ENCODE measurements at regions not wholly inside any gene's neighbourhood (a gene's known extent, or its start where the extent isn't known, plus 50 kb on each side); places are given as distances from the start of the nearest gene placed in this dataset.
A peak's percentile ranks its signal among the peaks of the same experiment; 100 is the strongest.

DNA sequence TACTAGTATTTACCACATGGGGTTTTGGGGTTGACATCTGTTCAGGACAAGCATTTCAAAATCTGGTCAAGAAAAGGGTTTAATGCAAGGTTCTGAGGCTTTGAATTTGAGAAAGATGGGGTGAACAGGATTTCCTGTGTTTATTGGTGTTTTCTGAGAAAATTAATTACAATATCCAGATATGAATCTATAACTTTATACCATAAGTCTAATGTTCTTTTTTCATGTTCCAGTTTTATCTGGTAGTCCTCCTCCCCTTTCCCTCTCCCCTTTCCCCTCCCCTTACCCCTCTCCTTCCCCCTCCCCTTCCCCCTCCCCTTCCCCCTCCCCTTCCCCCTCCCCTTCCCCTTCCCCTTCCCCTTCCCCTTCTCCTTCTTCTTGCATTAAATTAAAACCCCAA lies 1518.2 kb upstream of the TMEFF2 start:
- ChIA-PET POLR2A (no interaction called here), CTCF (interaction anchor here (1.0 kb wide), 1 partner anchor 251 kb away, joined by 3 read pairs; no protein-coding TSS in a partner anchor)
- peaks cover 11% of the 10 kb centered on the region for H3K9me3 Mint-ChIP-seq (ENCODE audit: unreplicated experiment)
- no peak overlapping the region for H3K27ac Mint-ChIP-seq (ENCODE audit: low read depth, unreplicated experiment)
- TF ChIP-seq CTCF (IDR thresholded peaks at IDR 0.05; ENCODE audit: unreplicated experiment): no peak
- no TSS peak for BruUV-seq (replicated peaks)
- no peaks in the 10 kb centered on the region for H3K4me1 Mint-ChIP-seq (ENCODE audit: insufficient read depth, unreplicated experiment)
- H3K4me3 Mint-ChIP-seq (ENCODE audit: unreplicated experiment): no peak overlapping the region
- DNase-seq (ENCODE audit: unreplicated experiment): no peak
- intact Hi-C loops (cut with micrococcal nuclease): no loop called here
- no peaks in the 10 kb centered on the region for H3K36me3 Mint-ChIP-seq (ENCODE audit: insufficient read depth, unreplicated experiment)
- no peaks in the 10 kb centered on the region for H3K27me3 Mint-ChIP-seq (ENCODE audit: insufficient read depth, unreplicated experiment)

- intact Hi-C loops (cut with micrococcal nuclease): no loop called here
- Mint-ChIP-seq H3K27ac (ENCODE audit: low read depth, unreplicated experiment) (no peak overlapping the region), H3K4me3 (ENCODE audit: unreplicated experiment) (no peak overlapping the region), H3K4me1 (ENCODE audit: insufficient read depth, unreplicated experiment) (no peaks in the 10 kb centered on the region), H3K27me3 (ENCODE audit: insufficient read depth, unreplicated experiment) (no peaks in the 10 kb centered on the region), H3K9me3 (ENCODE audit: unreplicated experiment) (peaks cover 9% of the 10 kb centered on the region), H3K36me3 (ENCODE audit: insufficient read depth, unreplicated experiment) (no peaks in the 10 kb centered on the region)
- no peak for DNase-seq (ENCODE audit: unreplicated experiment)
- ChIA-PET POLR2A (no interaction called here), CTCF (no interaction called here)
- no TSS peak for BruUV-seq (replicated peaks)
- no peak for TF ChIP-seq CTCF (IDR thresholded peaks at IDR 0.05; ENCODE audit: unreplicated experiment)
Measured at GRCh38 chr2:193703411-193703810, 1508.7 kb upstream of the TMEFF2 start.

DNA sequence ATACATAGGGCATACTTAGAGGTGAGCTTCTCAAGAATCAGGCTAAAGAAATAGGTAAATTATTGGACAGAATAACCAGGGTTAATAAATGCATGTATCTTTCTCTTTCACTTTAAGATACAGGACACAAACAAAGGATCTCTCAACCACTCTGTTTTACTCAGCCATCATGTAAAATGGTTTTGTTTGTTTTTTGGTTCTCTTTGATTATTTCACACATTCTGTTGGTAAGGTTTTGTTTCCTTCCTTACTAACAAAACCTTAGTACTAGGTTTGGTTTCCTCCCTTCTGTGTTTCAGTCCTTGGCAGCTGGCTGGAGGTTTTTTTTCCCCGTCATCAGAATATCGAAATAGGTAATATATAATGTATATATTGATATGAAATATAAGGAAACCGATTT lies 1506.8 kb upstream of the TMEFF2 start:
- no TSS peak for BruUV-seq (replicated peaks)
- no peaks in the 10 kb centered on the region for H3K9me3 Mint-ChIP-seq (ENCODE audit: unreplicated experiment)
- H3K4me1 Mint-ChIP-seq (ENCODE audit: insufficient read depth, unreplicated experiment): no peaks in the 10 kb centered on the region
- H3K36me3 Mint-ChIP-seq (ENCODE audit: insufficient read depth, unreplicated experiment): no peaks in the 10 kb centered on the region
- CTCF ChIA-PET: no interaction called here
- intact Hi-C loops (cut with micrococcal nuclease): no loop called here
- no peaks in the 10 kb centered on the region for H3K27me3 Mint-ChIP-seq (ENCODE audit: insufficient read depth, unreplicated experiment)
- no peak overlapping the region for H3K4me3 Mint-ChIP-seq (ENCODE audit: unreplicated experiment)
- TF ChIP-seq CTCF (IDR thresholded peaks at IDR 0.05; ENCODE audit: unreplicated experiment): no peak
- DNase-seq (ENCODE audit: unreplicated experiment): no peak
- POLR2A ChIA-PET: no interaction called here
- no peak overlapping the region for H3K27ac Mint-ChIP-seq (ENCODE audit: low read depth, unreplicated experiment)

DNA sequence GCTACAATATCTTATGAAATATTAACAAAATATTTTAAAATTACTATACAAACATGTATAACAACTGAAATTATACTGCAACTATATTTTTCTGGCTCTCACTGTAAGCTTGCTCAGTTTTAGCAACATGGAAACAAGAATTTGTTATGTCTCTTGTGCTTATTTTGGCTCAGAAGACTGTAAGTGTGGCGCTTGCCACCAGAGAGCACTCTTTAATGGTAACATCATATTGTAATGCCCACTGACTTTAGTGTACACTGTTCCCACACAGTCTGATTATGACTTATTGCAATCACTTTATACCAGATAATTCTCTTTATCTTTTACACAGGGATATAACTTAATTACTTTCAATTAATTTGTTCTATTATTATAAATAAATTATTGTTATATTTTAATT lies 1500.6 kb upstream of the TMEFF2 start:
- peak; percentile 57 for DNase-seq (ENCODE audit: unreplicated experiment)
- no TSS peak for BruUV-seq (replicated peaks)
- ChIA-PET POLR2A (no interaction called here), CTCF (interaction anchor here (0.6 to 1.8 kb wide), 19 partner anchors 10 to 1624 kb away, joined by 3 to 19 read pairs (median 4); no protein-coding TSS in a partner anchor)
- Mint-ChIP-seq H3K9me3 (ENCODE audit: unreplicated experiment) (no peaks in the 10 kb centered on the region), H3K4me1 (ENCODE audit: insufficient read depth, unreplicated experiment) (no peaks in the 10 kb centered on the region), H3K27me3 (ENCODE audit: insufficient read depth, unreplicated experiment) (no peaks in the 10 kb centered on the region), H3K36me3 (ENCODE audit: insufficient read depth, unreplicated experiment) (no peaks in the 10 kb centered on the region), H3K27ac (ENCODE audit: low read depth, unreplicated experiment) (no peak overlapping the region), H3K4me3 (ENCODE audit: unreplicated experiment) (no peak overlapping the region)
- intact Hi-C loops (cut with micrococcal nuclease): loop anchor here (1.0 to 5.0 kb wide), 3 partner anchors 268 to 1622 kb away; no protein-coding TSS in a partner anchor
- peak; percentile 46 for TF ChIP-seq CTCF (IDR thresholded peaks at IDR 0.05; ENCODE audit: unreplicated experiment)
